GM23338 (cell line): ENCODE measurements at regions not wholly inside any gene's neighbourhood (a gene's known extent, or its start where the extent isn't known, plus 50 kb on each side); places are given as distances from the start of the nearest gene placed in this dataset.

Source experiments
- ATAC-seq: fragments of 200-7000 bp; cut with Tn5 transposase; 3 replicates; pipeline ENCODE4 v1.9.1; 2020
- DNase-seq: peaks from one replicate; pipeline ENCODE4 v3.0.0-alpha.2; 2015; ENCODE audit warnings: low spot score
- H2AFZ ChIP-seq: fragments of 200-600 bp; sonication (generic); 2 replicates; pipeline ENCODE4 v1.8.0; 2016; ENCODE audit warnings: antibody characterized with exemption, mild to moderate bottlenecking, moderate library complexity
- H3F3A ChIP-seq: fragments of 200-600 bp; sonication (generic); replicated peaks from 2 replicates; pipeline ENCODE4 v1.8.0; 2017; ENCODE audit warnings: antibody characterized with exemption, mixed run types, low read depth
- H3K27ac ChIP-seq: fragments of 200-600 bp; sonication (generic); 2 replicates; pipeline ENCODE4 v1.6.1; 2016; ENCODE audit warnings: low read depth
- H3K27me3 ChIP-seq: fragments of 200-600 bp; sonication (generic); 2 replicates; pipeline ENCODE4 v1.8.0; 2016; ENCODE audit warnings: mild to moderate bottlenecking, mixed run types, moderate library complexity; ENCODE audit not compliant: insufficient read depth
- H3K36me3 ChIP-seq: fragments of 200-600 bp; sonication (generic); 2 replicates; pipeline ENCODE4 v1.8.0; 2016; ENCODE audit warnings: mild to moderate bottlenecking; ENCODE audit not compliant: insufficient read depth
- H3K4me1 ChIP-seq: fragments of 200-600 bp; sonication (generic); 2 replicates; pipeline ENCODE4 v1.8.0; 2016; ENCODE audit warnings: mild to moderate bottlenecking, moderate library complexity; ENCODE audit not compliant: insufficient read depth
- H3K4me2 ChIP-seq: fragments of 200-600 bp; sonication (generic); 2 replicates; pipeline ENCODE4 v1.7.1; 2017; ENCODE audit warnings: mixed run types
- H3K4me3 ChIP-seq: fragments of 200-600 bp; sonication (generic); 2 replicates; pipeline ENCODE4 v1.6.1; 2016; ENCODE audit warnings: mixed run types
- H3K79me2 ChIP-seq: fragments of 200-600 bp; sonication (generic); replicated peaks from 2 replicates; pipeline ENCODE4 v1.8.0; 2017; ENCODE audit warnings: mild to moderate bottlenecking; ENCODE audit not compliant: insufficient read depth
- H3K9me2 ChIP-seq: fragments of 200-600 bp; sonication (generic); 2 replicates; pipeline ENCODE4 v1.8.0; 2017; ENCODE audit not compliant: insufficient read depth
- H4K20me1 ChIP-seq: fragments of 200-600 bp; sonication (generic); replicated peaks from 2 replicates; pipeline ENCODE4 v1.8.0; 2017; ENCODE audit warnings: mild to moderate bottlenecking; ENCODE audit not compliant: insufficient read depth
- H3K27ac Mint-ChIP-seq: 2 replicates; pipeline ENCODE4 v1.8.0; 2020; ENCODE audit warnings: inconsistent platforms, mild to moderate bottlenecking, moderate library complexity, mixed read lengths
- H3K27me3 Mint-ChIP-seq: 3 replicates; pipeline ENCODE4 v1.8.0; 2022; ENCODE audit warnings: low read depth, mild to moderate bottlenecking, moderate library complexity, mixed read lengths, inconsistent platforms; ENCODE audit not compliant: insufficient read depth, poor library complexity
- H3K36me3 Mint-ChIP-seq: 3 replicates; pipeline ENCODE4 v1.8.0; 2021; ENCODE audit warnings: low read depth, mild to moderate bottlenecking, inconsistent platforms, moderate library complexity, mixed read lengths
- H3K4me1 Mint-ChIP-seq: 3 replicates; pipeline ENCODE4 v1.8.0; 2020; ENCODE audit warnings: mild to moderate bottlenecking, inconsistent platforms, mixed read lengths
- H3K4me3 Mint-ChIP-seq: 3 replicates; pipeline ENCODE4 v1.8.0; 2021; ENCODE audit warnings: moderate library complexity, mild to moderate bottlenecking, inconsistent platforms, mixed read lengths
- H3K9me3 Mint-ChIP-seq: 3 replicates; pipeline ENCODE4 v1.8.0; 2020; ENCODE audit warnings: moderate library complexity, mild to moderate bottlenecking, inconsistent platforms, mixed read lengths
- CREB1 ChIP-seq: fragments of 250-450 bp; sonication (Bioruptor Pico); IDR thresholded peaks from 2 replicates; pipeline ENCODE4 v1.5.0; 2020; ENCODE audit warnings: low read depth, mild to moderate bottlenecking, moderate library complexity
- EZH2 ChIP-seq: fragments of 200-600 bp; sonication (generic); IDR thresholded peaks from one replicate; pipeline ENCODE4 v1.8.0; 2017; ENCODE audit warnings: antibody characterized with exemption, mild to moderate bottlenecking, low read depth; ENCODE audit not compliant: unreplicated experiment
- EZH2phosphoT487 ChIP-seq: fragments of 200-600 bp; sonication (generic); IDR thresholded peaks from one replicate; pipeline ENCODE4 v1.8.1; 2018; ENCODE audit warnings: antibody characterized with exemption; ENCODE audit not compliant: unreplicated experiment
- JUNB ChIP-seq: IDR thresholded peaks from one replicate; pipeline ENCODE4 v1.6.1; 2016; ENCODE audit warnings: antibody characterized with exemption; ENCODE audit not compliant: unreplicated experiment
- NANOG ChIP-seq: IDR thresholded peaks from 2 replicates; pipeline ENCODE4 v1.6.1; 2016; ENCODE audit warnings: antibody characterized with exemption, borderline replicate concordance
- POLR2AphosphoS5 ChIP-seq: IDR thresholded peaks from 2 replicates; pipeline ENCODE4 v1.6.1; 2016; ENCODE audit warnings: antibody characterized with exemption, low read depth
- STAT1 ChIP-seq: IDR thresholded peaks from one replicate; pipeline ENCODE4 v1.6.1; 2016; ENCODE audit warnings: antibody characterized with exemption; ENCODE audit not compliant: unreplicated experiment
- ZNF114 ChIP-seq: fragments of 250-450 bp; sonication (Bioruptor Pico); IDR thresholded peaks from 2 replicates; pipeline ENCODE4 v1.5.0; 2020; ENCODE audit warnings: mild to moderate bottlenecking, moderate library complexity
- ZNF331 ChIP-seq: fragments of 250-450 bp; sonication (Bioruptor Pico); IDR thresholded peaks from 2 replicates; pipeline ENCODE4 v1.5.0; 2020; ENCODE audit warnings: low read depth, mild to moderate bottlenecking, moderate library complexity
- TF ChIP-seq, protein P1 (sequence below), 2 experiments: fragments of 200-600 bp in 1 of 2; sonication (generic) in 1 of 2; conservative IDR thresholded peaks; 2 replicates each; pipeline versions ENCODE4 v1.5.1 to v1.6.1; 2016 to 2017; ENCODE audit warnings: antibody characterized with exemption in 2 of 2, low read depth in 2 of 2, mild to moderate bottlenecking in 2 of 2, moderate library complexity in 1 of 2
- TF ChIP-seq, protein P2 (sequence below): fragments of 250-450 bp; sonication (Bioruptor Pico); IDR thresholded peaks from 2 replicates; pipeline ENCODE4 v1.5.0; 2020; ENCODE audit warnings: mild to moderate bottlenecking, moderate library complexity
- TF ChIP-seq, protein P3 (sequence below): IDR thresholded peaks from 2 replicates; pipeline ENCODE4 v1.6.1; 2016; ENCODE audit warnings: antibody characterized with exemption
- TF ChIP-seq, protein P4 (sequence below): IDR thresholded peaks from one replicate; pipeline ENCODE4 v1.6.1; 2018; ENCODE audit warnings: antibody characterized with exemption; ENCODE audit not compliant: unreplicated experiment

DNA sequence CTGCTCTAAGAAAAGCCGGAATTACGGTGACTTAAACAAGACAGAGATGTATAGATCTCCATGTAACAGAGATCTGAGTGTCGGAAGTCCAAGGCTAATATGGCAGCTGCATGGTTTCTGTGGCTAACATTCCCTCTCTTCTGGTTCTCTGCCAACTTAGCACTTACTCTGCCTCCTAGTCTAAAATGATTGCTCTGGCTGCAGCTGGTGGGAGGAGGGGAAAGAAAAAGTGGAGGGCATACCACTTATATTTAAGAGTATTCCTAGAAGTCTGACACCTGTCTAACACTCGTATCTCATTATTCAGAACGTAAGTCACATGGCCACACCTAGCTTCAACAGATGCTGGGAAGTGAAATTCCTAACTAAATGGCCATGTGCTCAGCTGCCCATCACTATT is 551.5 kb upstream of the TLE4 start:
- Mint-ChIP-seq H3K27ac (no peak overlapping the region), H3K36me3 (no peaks in the 10 kb centered on the region), H3K9me3 (no peaks in the 10 kb centered on the region), H3K4me1 (peaks cover 5% of the 10 kb centered on the region; the same call in 2 of the 3 replicates), H3K4me3 (no peak overlapping the region), H3K27me3 (no peaks in the 10 kb centered on the region)
- H3K4me2 ChIP-seq: no peak overlapping the region
- H2AFZ ChIP-seq: no peak overlapping the region
- H3K4me1 ChIP-seq: peaks cover 3% of the 10 kb centered on the region
- TF ChIP-seq, protein P1, sequence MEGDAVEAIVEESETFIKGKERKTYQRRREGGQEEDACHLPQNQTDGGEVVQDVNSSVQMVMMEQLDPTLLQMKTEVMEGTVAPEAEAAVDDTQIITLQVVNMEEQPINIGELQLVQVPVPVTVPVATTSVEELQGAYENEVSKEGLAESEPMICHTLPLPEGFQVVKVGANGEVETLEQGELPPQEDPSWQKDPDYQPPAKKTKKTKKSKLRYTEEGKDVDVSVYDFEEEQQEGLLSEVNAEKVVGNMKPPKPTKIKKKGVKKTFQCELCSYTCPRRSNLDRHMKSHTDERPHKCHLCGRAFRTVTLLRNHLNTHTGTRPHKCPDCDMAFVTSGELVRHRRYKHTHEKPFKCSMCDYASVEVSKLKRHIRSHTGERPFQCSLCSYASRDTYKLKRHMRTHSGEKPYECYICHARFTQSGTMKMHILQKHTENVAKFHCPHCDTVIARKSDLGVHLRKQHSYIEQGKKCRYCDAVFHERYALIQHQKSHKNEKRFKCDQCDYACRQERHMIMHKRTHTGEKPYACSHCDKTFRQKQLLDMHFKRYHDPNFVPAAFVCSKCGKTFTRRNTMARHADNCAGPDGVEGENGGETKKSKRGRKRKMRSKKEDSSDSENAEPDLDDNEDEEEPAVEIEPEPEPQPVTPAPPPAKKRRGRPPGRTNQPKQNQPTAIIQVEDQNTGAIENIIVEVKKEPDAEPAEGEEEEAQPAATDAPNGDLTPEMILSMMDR (conservative IDR thresholded peaks at IDR 0.05; ENCODE audit: low read depth in 2 of 2): no peak
- TF ChIP-seq CREB1 (CRISPR knock-in tag) (no peak), ZNF331 (CRISPR knock-in tag) (no peak), EZH2phosphoT487 (no peak), JUNB (no peak), ZNF114 (CRISPR knock-in tag) (no peak), STAT1 (no peak), POLR2AphosphoS5 (no peak), EZH2 (no peak), NANOG (no peak)
- TF ChIP-seq, protein P2, sequence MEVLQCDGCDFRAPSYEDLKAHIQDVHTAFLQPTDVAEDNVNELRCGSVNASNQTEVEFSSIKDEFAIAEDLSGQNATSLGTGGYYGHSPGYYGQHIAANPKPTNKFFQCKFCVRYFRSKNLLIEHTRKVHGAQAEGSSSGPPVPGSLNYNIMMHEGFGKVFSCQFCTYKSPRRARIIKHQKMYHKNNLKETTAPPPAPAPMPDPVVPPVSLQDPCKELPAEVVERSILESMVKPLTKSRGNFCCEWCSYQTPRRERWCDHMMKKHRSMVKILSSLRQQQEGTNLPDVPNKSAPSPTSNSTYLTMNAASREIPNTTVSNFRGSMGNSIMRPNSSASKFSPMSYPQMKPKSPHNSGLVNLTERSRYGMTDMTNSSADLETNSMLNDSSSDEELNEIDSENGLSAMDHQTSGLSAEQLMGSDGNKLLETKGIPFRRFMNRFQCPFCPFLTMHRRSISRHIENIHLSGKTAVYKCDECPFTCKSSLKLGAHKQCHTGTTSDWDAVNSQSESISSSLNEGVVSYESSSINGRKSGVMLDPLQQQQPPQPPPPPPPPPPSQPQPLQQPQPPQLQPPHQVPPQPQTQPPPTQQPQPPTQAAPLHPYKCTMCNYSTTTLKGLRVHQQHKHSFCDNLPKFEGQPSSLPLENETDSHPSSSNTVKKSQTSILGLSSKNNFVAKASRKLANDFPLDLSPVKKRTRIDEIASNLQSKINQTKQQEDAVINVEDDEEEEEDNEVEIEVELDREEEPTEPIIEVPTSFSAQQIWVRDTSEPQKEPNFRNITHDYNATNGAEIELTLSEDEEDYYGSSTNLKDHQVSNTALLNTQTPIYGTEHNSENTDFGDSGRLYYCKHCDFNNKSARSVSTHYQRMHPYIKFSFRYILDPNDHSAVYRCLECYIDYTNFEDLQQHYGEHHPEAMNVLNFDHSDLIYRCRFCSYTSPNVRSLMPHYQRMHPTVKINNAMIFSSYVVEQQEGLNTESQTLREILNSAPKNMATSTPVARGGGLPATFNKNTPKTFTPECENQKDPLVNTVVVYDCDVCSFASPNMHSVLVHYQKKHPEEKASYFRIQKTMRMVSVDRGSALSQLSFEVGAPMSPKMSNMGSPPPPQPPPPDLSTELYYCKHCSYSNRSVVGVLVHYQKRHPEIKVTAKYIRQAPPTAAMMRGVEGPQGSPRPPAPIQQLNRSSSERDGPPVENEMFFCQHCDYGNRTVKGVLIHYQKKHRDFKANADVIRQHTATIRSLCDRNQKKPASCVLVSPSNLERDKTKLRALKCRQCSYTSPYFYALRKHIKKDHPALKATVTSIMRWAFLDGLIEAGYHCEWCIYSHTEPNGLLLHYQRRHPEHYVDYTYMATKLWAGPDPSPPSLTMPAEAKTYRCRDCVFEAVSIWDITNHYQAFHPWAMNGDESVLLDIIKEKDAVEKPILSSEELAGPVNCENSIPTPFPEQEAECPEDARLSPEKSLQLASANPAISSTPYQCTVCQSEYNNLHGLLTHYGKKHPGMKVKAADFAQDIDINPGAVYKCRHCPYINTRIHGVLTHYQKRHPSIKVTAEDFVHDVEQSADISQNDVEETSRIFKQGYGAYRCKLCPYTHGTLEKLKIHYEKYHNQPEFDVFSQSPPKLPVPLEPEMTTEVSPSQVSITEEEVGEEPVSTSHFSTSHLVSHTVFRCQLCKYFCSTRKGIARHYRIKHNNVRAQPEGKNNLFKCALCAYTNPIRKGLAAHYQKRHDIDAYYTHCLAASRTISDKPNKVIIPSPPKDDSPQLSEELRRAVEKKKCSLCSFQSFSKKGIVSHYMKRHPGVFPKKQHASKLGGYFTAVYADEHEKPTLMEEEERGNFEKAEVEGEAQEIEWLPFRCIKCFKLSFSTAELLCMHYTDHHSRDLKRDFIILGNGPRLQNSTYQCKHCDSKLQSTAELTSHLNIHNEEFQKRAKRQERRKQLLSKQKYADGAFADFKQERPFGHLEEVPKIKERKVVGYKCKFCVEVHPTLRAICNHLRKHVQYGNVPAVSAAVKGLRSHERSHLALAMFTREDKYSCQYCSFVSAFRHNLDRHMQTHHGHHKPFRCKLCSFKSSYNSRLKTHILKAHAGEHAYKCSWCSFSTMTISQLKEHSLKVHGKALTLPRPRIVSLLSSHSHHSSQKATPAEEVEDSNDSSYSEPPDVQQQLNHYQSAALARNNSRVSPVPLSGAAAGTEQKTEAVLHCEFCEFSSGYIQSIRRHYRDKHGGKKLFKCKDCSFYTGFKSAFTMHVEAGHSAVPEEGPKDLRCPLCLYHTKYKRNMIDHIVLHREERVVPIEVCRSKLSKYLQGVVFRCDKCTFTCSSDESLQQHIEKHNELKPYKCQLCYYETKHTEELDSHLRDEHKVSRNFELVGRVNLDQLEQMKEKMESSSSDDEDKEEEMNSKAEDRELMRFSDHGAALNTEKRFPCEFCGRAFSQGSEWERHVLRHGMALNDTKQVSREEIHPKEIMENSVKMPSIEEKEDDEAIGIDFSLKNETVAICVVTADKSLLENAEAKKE: no peak
- TF ChIP-seq, protein P3, sequence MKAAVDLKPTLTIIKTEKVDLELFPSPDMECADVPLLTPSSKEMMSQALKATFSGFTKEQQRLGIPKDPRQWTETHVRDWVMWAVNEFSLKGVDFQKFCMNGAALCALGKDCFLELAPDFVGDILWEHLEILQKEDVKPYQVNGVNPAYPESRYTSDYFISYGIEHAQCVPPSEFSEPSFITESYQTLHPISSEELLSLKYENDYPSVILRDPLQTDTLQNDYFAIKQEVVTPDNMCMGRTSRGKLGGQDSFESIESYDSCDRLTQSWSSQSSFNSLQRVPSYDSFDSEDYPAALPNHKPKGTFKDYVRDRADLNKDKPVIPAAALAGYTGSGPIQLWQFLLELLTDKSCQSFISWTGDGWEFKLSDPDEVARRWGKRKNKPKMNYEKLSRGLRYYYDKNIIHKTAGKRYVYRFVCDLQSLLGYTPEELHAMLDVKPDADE: no peak
- TF ChIP-seq, protein P4, sequence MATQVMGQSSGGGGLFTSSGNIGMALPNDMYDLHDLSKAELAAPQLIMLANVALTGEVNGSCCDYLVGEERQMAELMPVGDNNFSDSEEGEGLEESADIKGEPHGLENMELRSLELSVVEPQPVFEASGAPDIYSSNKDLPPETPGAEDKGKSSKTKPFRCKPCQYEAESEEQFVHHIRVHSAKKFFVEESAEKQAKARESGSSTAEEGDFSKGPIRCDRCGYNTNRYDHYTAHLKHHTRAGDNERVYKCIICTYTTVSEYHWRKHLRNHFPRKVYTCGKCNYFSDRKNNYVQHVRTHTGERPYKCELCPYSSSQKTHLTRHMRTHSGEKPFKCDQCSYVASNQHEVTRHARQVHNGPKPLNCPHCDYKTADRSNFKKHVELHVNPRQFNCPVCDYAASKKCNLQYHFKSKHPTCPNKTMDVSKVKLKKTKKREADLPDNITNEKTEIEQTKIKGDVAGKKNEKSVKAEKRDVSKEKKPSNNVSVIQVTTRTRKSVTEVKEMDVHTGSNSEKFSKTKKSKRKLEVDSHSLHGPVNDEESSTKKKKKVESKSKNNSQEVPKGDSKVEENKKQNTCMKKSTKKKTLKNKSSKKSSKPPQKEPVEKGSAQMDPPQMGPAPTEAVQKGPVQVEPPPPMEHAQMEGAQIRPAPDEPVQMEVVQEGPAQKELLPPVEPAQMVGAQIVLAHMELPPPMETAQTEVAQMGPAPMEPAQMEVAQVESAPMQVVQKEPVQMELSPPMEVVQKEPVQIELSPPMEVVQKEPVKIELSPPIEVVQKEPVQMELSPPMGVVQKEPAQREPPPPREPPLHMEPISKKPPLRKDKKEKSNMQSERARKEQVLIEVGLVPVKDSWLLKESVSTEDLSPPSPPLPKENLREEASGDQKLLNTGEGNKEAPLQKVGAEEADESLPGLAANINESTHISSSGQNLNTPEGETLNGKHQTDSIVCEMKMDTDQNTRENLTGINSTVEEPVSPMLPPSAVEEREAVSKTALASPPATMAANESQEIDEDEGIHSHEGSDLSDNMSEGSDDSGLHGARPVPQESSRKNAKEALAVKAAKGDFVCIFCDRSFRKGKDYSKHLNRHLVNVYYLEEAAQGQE: no peak
- H3K36me3 ChIP-seq: no peaks in the 10 kb centered on the region
- H3K27me3 ChIP-seq: no peaks in the 10 kb centered on the region
- H3K4me3 ChIP-seq: no peak overlapping the region
- ATAC-seq: no peak
- no peak for DNase-seq
- H4K20me1 ChIP-seq: no peaks in the 10 kb centered on the region
- 0 out of 2 replicates have a peak, but pooled peaks cover 16% of the 10 kb centered on the region for H3K9me2 ChIP-seq
- no peak overlapping the region for H3K27ac ChIP-seq
- no peaks in the 10 kb centered on the region for H3F3A ChIP-seq
- H3K79me2 ChIP-seq: no peaks in the 10 kb centered on the region
